HCT116 (cell line): ENCODE measurements at regions not wholly inside any gene's neighbourhood (a gene's known extent, or its start where the extent isn't known, plus 50 kb on each side); places are given as distances from the start of the nearest gene placed in this dataset.

ENCODE experiments used
- ATAC-seq: fragments of 200-7000 bp; cut with Tn5 transposase; 2 replicates; pipeline ENCODE4 v1.9.1; 2020; ENCODE audit warnings: mild to moderate bottlenecking, moderate library complexity
- BruUV-seq: library from RNA; stranded (reverse); fragments of 400-500 nt; replicated peaks from 2 replicates; lab custom pipeline; 2021; lab: Mats Ljungman, UMichigan
- CTCF ChIA-PET: fragments of 300-600 bp; sonication (Branson Sonifier 250); formaldehyde crosslinking; loops from one replicate; lab custom pipeline; 2021; ENCODE audit warnings: antibody characterized with exemption; lab: Charles Lee
- POLR2A ChIA-PET: fragments of 300-600, 350-600 bp; sonication (Branson Sonifier 250); formaldehyde crosslinking; loops from one replicate; lab custom pipeline; 2021; ENCODE audit warnings: antibody characterized with exemption; lab: Charles Lee
- RAD21 ChIA-PET, 2 experiments: fragments of 300-600 bp; sonication (Branson Sonifier 250); formaldehyde crosslinking; loops; one replicate each; lab custom pipeline; 2023; ENCODE audit warnings: low total read pairs in 2 of 2; ENCODE audit not compliant: uncharacterized antibody in 2 of 2, unreplicated experiment in 2 of 2, low non-redundant PET in 1 of 2; lab: Charles Lee
- DNase-seq: peaks from one replicate; pipeline ENCODE4 v3.0.0-alpha.2; 2010; ENCODE audit warnings: low read depth, low spot score
- H2AFZ ChIP-seq: fragments of 200-600 bp; shearing (Covaris generic), sonication (generic); 2 replicates; pipeline ENCODE4 v1.6.1; 2017; ENCODE audit warnings: low read depth, mixed run types, mixed read lengths, antibody characterized with exemption, low read length; ENCODE audit not compliant: poor library complexity, severe bottlenecking
- H3K27ac ChIP-seq: 2 replicates; pipeline ENCODE4 v1.5.1; 2012; ENCODE audit warnings: low read depth, low read length
- H3K27me3 ChIP-seq: fragments of 200-600 bp; sonication (generic); 2 replicates; pipeline ENCODE4 v1.6.1; 2016; ENCODE audit warnings: mixed run types, low read length, mixed read lengths; ENCODE audit not compliant: insufficient read depth
- H3K36me3 ChIP-seq, 2 experiments: fragments of 200-500 bp in 1 of 2; fragments of 200-600 bp in 1 of 2; sonication (Bioruptor generic) in 1 of 2; sonication (generic) in 1 of 2; 2 replicates each; pipeline versions ENCODE4 v1.5.1 to v1.6.1; 2014 to 2016; ENCODE audit warnings: low read length in 2 of 2, inconsistent platforms in 1 of 2, mixed read lengths in 1 of 2, mixed run types in 1 of 2; ENCODE audit not compliant: insufficient read depth in 2 of 2, control insufficient read depth in 1 of 2
- H3K4me1 ChIP-seq, 2 experiments: fragments of 200-600 bp in 1 of 2; sonication (generic) in 1 of 2; 2 replicates each; pipeline versions ENCODE4 v1.5.1 to v1.6.1; 2012 to 2017; ENCODE audit warnings: low read length in 2 of 2, inconsistent platforms in 1 of 2, mild to moderate bottlenecking in 1 of 2, mixed read lengths in 1 of 2, mixed run types in 1 of 2, moderate library complexity in 1 of 2; ENCODE audit not compliant: insufficient read depth in 2 of 2, control insufficient read depth in 1 of 2
- H3K4me2 ChIP-seq: fragments of 200-600 bp; sonication (generic); 2 replicates; pipeline ENCODE4 v1.6.1; 2017; ENCODE audit warnings: mixed run types, low read length, mixed read lengths
- H3K4me3 ChIP-seq, 2 experiments: fragments of 200-600 bp in 1 of 2; sonication (generic) in 1 of 2; replicated peaks in 1 of 2; 2 replicates each; pipeline ENCODE4 v1.5.1; 2011 to 2016; ENCODE audit warnings: low read length in 2 of 2, control low read depth in 1 of 2, low read depth in 1 of 2, mild to moderate bottlenecking in 1 of 2, mixed read lengths in 1 of 2, mixed run types in 1 of 2
- H3K79me2 ChIP-seq: fragments of 200-600 bp; sonication (generic); 2 replicates; pipeline ENCODE4 v1.6.1; 2017; ENCODE audit warnings: mild to moderate bottlenecking, mixed run types, low read length, moderate library complexity, mixed read lengths; ENCODE audit not compliant: insufficient read depth
- H3K9ac ChIP-seq: fragments of 200-600 bp; sonication (generic); 2 replicates; pipeline ENCODE4 v1.6.1; 2016; ENCODE audit warnings: low read length, mixed read lengths
- H3K9me2 ChIP-seq: fragments of 200-600 bp; sonication (generic), shearing (Covaris generic); 2 replicates; pipeline ENCODE4 v1.6.1; 2017; ENCODE audit warnings: mixed run types, mild to moderate bottlenecking, moderate library complexity; ENCODE audit not compliant: insufficient read depth
- H3K9me3 ChIP-seq, 2 experiments: fragments of 200-500 bp in 1 of 2; fragments of 200-600 bp in 1 of 2; sonication (Bioruptor generic) in 1 of 2; sonication (generic) in 1 of 2; 2 replicates each; pipeline ENCODE4 v1.6.1; 2014 to 2017; ENCODE audit warnings: low read length in 2 of 2, mixed read lengths in 2 of 2, inconsistent platforms in 1 of 2, low read depth in 1 of 2, mild to moderate bottlenecking in 1 of 2, mixed run types in 1 of 2, moderate library complexity in 1 of 2; ENCODE audit not compliant: control insufficient read depth in 1 of 2, insufficient read depth in 1 of 2
- H4K20me1 ChIP-seq: fragments of 200-600 bp; sonication (generic), shearing (Covaris generic); 2 replicates; pipeline ENCODE4 v1.6.1; 2017; ENCODE audit warnings: mixed run types, mild to moderate bottlenecking, moderate library complexity; ENCODE audit not compliant: insufficient read depth
- ATF3 ChIP-seq: IDR thresholded peaks from 2 replicates; pipeline ENCODE4 v1.6.1; 2012
- CBX3 ChIP-seq: IDR thresholded peaks from 2 replicates; pipeline ENCODE4 v1.6.1; 2012; ENCODE audit warnings: low read depth
- CEBPB ChIP-seq: IDR thresholded peaks from 2 replicates; pipeline ENCODE4 v1.6.1; 2012; ENCODE audit warnings: low read depth
- CTCF ChIP-seq, 3 experiments: fragments of 200-600 bp in 1 of 3; sonication (generic) in 1 of 3; IDR thresholded peaks in 2 of 3; conservative IDR thresholded peaks in 1 of 3; 2 replicates each; pipeline ENCODE4 v1.5.1; 2012 to 2017; ENCODE audit warnings: low read depth in 2 of 3, low read length in 2 of 3, antibody characterized with exemption in 1 of 3, borderline replicate concordance in 1 of 3, control low read depth in 1 of 3, mild to moderate bottlenecking in 1 of 3, mixed read lengths in 1 of 3, mixed run types in 1 of 3, moderate library complexity in 1 of 3; ENCODE audit not compliant: insufficient read depth in 1 of 3
- EGR1 ChIP-seq: IDR thresholded peaks from 2 replicates; pipeline ENCODE4 v1.6.1; 2012; ENCODE audit warnings: low read depth
- ELF1 ChIP-seq: IDR thresholded peaks from 2 replicates; pipeline ENCODE4 v1.6.1; 2012; ENCODE audit warnings: low read depth, borderline replicate concordance
- FOSL1 ChIP-seq: IDR thresholded peaks from 2 replicates; pipeline ENCODE4 v1.6.1; 2012; ENCODE audit warnings: low read depth
- POLR2A ChIP-seq: IDR thresholded peaks from 2 replicates; pipeline ENCODE4 v1.7.0; 2011; ENCODE audit warnings: borderline replicate concordance; ENCODE audit not compliant: insufficient read depth, insufficient read length; ENCODE audit errors: extremely low read depth
- POLR2AphosphoS5 ChIP-seq: IDR thresholded peaks from 2 replicates; pipeline ENCODE4 v1.6.1; 2011; ENCODE audit warnings: mild to moderate bottlenecking, low read depth, low read length, moderate library complexity
- RAD21 ChIP-seq: IDR thresholded peaks from 2 replicates; pipeline ENCODE4 v1.6.1; 2012; ENCODE audit warnings: low read depth, mild to moderate bottlenecking
- SIN3A ChIP-seq: IDR thresholded peaks from 2 replicates; pipeline ENCODE4 v1.6.1; 2012; ENCODE audit warnings: low read depth
- SP1 ChIP-seq: IDR thresholded peaks from 2 replicates; pipeline ENCODE4 v1.6.1; 2012; ENCODE audit warnings: low read depth
- SRF ChIP-seq: IDR thresholded peaks from 2 replicates; pipeline ENCODE4 v1.6.1; 2012; ENCODE audit warnings: low read depth
- TCF7L2 ChIP-seq: IDR thresholded peaks from 2 replicates; pipeline ENCODE4 v1.7.0; 2011; ENCODE audit warnings: borderline replicate concordance, inconsistent platforms; ENCODE audit not compliant: insufficient read depth, insufficient read length; ENCODE audit errors: extremely low read depth
- ZFX ChIP-seq: fragments of 450-650 bp; IDR thresholded peaks from 2 replicates; pipeline ENCODE4 v1.6.1; 2017
- ZNF274 ChIP-seq: fragments of 200-500 bp; sonication (Bioruptor generic); IDR thresholded peaks from 2 replicates; pipeline ENCODE4 v1.6.1; 2014; ENCODE audit warnings: mild to moderate bottlenecking, low read depth, low read length, inconsistent platforms
- intact Hi-C: fragments of 100-400 bp; cut with micrococcal nuclease; formaldehyde crosslinking; loops from 2 replicates; pipeline ENCODE4 v1.10.0; 2022

- ChIA-PET POLR2A (no interaction called here), RAD21 (no interaction called here), CTCF (no interaction called here)
- ATAC-seq = no peak
- H3K27ac ChIP-seq = no peak overlapping the region
- H3K9me2 ChIP-seq = no peaks in the 10 kb centered on the region
- no peak overlapping the region for H3K4me3 ChIP-seq
- H4K20me1 ChIP-seq = no peaks in the 10 kb centered on the region
- no peaks in the 10 kb centered on the region; a peak in 1 of 4 replicates for H3K4me1 ChIP-seq
- no peak for DNase-seq
- no peaks in the 10 kb centered on the region for H3K79me2 ChIP-seq
- H3K27me3 ChIP-seq = no peaks in the 10 kb centered on the region
- BruUV-seq = no TSS peak
- H2AFZ ChIP-seq = no peak overlapping the region
- H3K9me3 ChIP-seq = no peaks in the 10 kb centered on the region; a peak in 1 of 4 replicates
- intact Hi-C loops = no loop called here
- no peak overlapping the region for H3K9ac ChIP-seq
- no peak for TF ChIP-seq SRF
- no peak for TF ChIP-seq POLR2A
- TF ChIP-seq POLR2AphosphoS5 = no peak
- no peak for TF ChIP-seq ZFX
- TF ChIP-seq ATF3 = no peak
- no peak for TF ChIP-seq CBX3
- TF ChIP-seq SP1 = no peak
- no peak for TF ChIP-seq EGR1
- no peak for TF ChIP-seq CTCF (IDR thresholded peaks at IDR 0.05 in 2 of 3, conservative IDR thresholded peaks at IDR 0.05 in 1 of 3; ENCODE audit: borderline replicate concordance in 1 of 3, insufficient read depth in 1 of 3, low read depth in 2 of 3, low read length in 2 of 3)
- TF ChIP-seq ELF1 = no peak
- no peak for TF ChIP-seq SIN3A
- TF ChIP-seq ZNF274 = no peak
- no peak for TF ChIP-seq RAD21
- TF ChIP-seq TCF7L2 = no peak
- TF ChIP-seq CEBPB = no peak
- TF ChIP-seq FOSL1 = no peak
- TF ChIP-seq, all 23 proteins: peak for 0
- no peak overlapping the region for H3K4me2 ChIP-seq
- no peaks in the 10 kb centered on the region for H3K36me3 ChIP-seq
Measured at GRCh38 chr18:53780666-53781065, 443.8 kb downstream of the MBD2 start.
